NCI-H2081 treated with DMSO at 0.1 percent for 48 hours (cell line): ENCODE measurements at regions not wholly inside any gene's neighbourhood (a gene's known extent, or its start where the extent isn't known, plus 50 kb on each side); places are given as distances from the start of the nearest gene placed in this dataset.
"Not testable (repeated sequence)": the region's sequence is repeated elsewhere in the genome, so short reads cannot be mapped to it uniquely, and the experiment has no call there.

Experiments
- DNase-seq: peaks from one replicate; lab custom pipeline; 2025; lab: John Stamatoyannopoulos, UW

DNA sequence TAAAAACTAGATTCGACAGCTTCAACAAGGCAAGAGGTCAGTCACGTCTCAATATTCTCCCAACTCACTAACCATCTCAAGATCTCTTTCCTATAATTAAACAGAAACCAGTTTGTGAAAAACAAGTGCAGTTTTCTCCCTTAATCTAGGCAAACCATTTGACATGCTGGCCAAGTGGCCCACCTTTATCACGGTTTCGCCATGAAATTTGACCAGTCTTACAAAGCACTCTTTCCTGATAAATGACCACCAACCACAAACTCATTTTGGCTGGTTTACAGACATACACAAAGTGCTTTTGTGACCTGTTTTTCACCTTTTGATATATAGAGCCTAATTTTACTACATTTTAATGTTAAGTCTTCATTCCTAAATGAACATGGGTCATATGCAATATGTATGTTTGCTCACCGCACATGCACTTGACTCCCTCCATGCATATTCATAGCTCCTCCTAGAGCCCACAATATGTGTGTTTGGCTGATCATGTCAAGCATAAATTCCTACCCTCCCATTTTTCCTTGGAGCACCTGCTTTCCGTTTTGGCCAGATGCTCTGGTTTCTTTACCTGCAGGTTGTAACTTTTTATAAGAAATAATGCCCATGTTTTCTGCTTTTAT is 385.1 kb downstream of the RAD51AP2 start:
- no peak for DNase-seq

DNA sequence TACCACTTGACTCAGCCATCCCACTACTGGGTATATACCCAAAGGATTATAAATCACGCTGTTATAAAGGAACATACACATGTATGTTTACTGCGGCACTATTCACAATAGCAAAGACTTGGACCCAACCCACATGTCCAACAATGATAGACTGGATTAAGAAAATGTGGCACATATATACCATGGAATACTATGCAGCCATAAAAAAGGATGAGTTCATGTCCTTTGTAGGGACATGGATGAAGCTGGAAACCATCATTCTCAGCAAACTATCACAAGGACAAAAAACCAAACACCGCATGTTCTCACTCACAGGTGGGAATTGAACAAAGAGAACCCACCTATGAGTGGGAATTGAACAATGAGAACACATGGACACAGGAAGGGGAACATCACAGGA is 387.6 kb downstream of the RAD51AP2 start:
- not testable (repeated sequence) for DNase-seq

DNA sequence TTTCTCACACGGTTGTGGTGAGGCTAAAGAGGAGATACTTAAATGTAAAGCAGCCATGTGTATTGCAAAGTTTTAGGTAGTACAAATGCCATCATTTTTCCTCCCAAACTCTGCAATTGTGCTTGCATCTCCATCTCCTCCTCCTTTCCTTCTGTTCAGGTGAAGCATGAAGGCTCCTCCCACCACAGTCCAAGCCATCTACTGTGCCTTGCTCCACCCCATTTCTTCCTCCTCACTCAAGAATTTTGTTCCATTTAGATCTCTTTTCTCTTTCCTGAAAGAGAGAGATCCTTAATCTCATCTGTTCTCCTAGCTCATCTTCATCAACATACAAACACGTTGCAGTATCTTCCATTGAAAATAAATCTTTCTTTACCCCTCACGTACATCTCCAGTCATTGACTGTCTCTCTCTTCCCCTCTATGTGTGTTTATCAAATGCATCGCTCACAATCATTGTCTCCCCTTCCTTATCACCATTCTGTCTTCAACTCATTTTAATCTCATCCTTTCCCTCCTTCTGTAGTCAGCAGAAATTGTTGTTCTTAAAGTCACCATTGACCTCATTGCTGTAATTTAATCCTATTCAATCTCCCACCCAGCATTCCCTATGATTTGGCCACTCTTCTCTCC is 392.1 kb downstream of the RAD51AP2 start:
- no peak for DNase-seq

DNA sequence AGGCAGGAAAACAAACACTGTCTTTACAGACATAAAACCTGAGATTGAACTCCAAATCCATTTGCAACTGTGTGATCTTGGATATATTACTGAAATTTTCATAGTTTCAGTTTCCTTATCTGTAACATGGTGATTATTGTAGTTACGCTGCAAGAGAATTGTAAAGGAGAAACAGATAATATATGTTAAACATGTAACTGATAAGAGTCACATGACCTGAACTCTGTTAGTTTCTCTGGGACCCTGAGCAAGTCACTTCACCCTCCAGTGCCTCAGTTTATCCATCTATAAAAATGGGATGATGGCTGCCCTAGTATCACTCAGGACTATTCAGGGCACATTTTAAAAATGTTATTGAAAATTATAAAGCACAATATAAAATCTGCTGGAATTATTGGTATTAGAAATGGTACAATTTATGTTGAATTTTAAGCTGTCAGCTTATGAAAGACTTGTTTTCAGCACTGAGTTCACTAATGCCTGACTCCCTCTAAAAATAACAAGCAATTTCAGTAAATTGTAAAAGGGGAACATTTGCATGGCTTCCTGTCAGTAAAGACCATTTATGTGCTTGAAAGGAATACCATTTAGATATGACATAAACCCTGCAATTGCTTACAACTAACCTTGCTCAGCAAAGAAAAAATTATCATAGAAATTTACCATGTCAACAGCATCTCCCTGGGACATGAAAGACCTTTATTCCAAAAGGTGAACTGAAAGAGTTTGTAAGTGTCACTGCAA is 393.5 kb downstream of the RAD51AP2 start:
- no peak for DNase-seq

DNA sequence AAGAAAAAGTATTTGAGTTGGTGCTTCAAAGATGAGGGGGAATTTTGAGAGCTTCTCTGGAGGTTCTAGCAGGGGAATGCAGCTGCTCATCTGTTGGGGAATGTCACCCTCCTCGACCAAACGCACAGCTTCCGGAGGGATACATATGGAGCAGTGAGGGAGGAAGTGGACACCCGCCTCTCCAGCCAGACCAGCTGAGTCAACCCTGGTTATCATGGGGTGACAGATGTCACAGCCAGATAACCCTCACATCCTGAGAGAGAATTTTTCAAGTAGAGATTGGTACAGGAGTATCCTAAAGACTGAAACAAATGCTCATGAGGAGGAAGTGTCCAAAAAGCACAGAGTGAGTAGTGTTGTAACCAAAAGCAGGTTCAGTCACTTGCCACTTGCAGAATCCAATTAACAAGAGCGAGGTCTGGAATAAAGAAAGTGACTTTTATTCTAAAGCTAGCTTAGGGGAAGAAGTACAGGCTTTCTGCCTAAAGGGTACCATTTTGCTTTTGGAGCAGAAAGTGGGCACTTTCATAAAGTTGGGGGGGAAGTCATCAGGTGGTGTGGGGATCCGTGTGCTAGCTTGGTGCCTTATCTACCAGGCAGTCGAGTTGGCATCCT is 395.2 kb downstream of the RAD51AP2 start:
- DNase-seq, result no peak

DNA sequence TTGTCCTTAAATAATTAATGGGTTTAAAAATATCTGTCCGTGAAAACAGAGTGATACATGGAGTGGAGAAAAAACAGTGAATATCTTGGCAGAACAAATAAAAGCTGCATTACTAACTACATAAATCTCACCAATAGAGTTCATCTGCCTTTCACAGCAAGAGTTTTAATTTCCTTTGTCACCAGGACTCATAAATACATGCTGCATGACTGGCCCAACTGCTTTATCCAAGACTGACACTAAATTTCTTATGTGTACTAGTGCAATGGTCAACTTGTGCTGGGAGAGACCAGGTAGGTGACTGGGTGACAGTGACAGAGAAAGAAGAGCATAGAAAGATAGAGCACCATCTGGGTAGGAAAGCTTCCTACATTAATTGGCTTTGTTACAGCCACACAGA is 402.8 kb downstream of the RAD51AP2 start:
- DNase-seq, result no peak

DNA sequence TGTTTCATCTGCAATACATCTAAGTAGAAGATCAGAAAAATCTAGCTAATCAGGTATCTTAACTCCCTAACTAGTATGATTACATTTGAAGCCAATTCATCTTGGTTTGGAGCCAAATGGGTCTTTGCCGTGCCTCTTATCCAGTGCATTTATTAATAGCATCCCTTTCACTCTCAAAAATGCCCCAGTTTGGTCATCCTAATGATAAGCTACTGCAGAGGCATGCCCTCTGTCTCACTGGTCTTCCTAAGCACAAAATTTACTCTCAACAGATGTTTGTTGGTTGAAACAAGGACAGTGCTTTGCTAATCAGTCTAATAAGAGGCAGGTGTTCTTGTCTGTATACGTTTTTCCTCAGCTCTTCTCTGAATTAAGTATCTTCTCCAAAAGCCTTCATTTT is 403.2 kb downstream of the RAD51AP2 start:
- no peak for DNase-seq

DNA sequence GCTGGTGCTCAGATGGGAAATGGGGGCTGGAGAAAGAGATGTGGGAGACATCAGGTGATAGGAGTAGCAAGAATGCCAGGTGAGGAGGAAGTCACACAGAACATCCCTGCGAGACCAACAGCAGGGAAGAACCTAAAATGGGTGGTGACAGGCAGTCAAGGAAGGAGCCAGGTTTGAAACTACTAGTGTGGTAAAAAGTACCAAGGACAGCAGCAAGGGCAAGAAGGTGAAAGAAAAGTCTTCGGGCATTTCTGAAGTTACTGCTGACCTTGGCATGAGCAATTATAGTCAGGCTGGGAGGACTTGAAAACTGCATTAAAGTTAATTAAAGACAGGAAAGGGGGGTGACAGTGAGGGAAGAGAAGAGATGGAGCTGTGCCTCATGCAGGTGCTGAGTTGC is 410.4 kb downstream of the RAD51AP2 start:
- DNase-seq, result no peak

DNA sequence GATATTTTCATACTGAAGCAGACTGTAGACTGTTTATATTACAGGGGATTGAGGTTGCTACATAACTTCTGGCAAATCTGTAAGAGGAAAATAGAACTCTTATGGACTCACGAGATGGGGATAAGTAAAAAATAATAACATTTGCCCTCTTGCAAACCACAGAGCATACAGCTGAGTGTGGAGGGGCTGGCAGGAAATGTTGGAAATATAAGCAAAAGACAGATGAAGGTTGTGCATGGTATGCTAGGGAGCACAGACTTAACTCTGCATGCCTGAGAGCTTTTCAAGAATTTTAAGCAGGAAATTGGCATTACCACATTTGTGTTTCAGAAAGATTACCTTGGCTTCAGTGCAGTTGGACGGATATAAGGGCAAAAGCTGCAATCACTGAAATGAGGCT is 411.1 kb downstream of the RAD51AP2 start:
- DNase-seq, result no peak

DNA sequence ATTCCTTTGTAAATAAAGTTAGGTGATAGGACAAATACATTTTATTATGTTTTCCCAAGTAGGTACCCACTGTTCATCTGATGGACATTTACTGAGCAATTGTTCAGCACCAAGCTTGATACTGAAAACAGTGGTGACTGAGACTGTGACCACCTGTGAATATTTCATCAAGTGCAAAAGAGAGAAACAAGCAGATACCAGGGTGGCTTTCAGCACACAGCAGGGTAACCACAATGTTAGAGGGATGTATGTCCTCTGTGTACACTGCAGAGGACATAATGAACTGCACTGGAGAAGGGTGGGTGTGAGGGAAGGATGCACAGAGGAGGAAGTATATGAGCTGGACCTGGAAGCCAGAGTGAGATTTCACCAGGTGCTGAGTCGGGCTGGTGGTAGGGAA is 411.8 kb downstream of the RAD51AP2 start:
- no peak for DNase-seq

DNA sequence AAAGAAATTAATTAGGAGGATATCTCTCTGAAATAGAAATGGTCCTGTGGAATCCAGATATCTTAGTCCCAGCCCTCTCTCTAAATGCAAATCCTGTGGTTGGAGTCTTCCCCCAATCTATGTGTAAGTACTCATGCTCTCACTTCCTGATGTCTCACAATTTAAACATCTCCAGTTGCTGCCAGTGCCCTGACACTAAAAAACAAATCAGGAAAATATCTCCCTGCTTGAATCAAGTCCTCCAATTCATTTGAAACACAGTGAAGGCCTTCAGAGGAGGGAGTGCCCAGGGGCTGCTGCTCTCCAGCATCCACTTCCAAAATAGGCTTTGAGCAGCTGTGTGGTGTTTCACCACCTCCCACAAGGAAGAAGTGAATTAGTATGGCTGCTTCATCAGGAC is 413.8 kb downstream of the RAD51AP2 start:
- DNase-seq, result no peak

DNA sequence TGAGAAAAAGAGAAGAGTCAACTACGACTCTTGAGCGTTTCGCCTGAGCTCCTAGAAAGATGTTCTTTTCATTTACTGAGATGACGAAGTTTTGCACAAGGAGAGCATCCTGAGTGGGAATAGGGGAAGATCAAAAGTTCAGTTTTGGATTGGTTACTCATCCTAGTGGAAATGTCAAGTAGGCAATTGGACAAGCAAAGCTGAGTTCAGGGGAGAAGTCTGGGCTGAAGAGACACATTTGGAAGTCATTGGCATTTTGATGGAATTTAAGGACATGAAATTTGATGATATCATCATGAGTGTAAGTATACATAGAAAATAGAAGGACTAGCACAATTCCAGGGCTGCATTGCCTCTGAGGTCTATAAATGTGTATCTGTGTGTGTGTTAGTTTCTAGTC is 416.6 kb downstream of the RAD51AP2 start:
- DNase-seq, result no peak

DNA sequence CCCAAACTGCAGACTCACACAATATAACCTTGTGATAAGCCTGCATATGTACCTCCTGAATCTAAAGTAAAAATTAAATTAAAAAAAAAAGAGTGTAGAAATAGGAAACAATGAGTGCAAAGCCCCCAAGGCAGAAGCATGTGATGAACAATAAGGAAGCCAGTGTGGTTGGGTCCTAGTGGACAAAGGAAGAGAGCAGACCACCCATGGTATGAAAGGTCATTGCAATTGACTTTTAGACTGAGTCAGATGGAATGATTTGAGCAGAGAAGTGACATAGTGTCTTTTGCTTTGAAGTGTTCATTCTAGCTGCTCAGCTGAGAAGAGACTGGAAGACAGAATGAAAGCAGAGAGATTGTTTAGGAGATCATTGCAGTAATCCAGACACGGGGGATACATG is 417.1 kb downstream of the RAD51AP2 start:
- DNase-seq, result no peak

DNA sequence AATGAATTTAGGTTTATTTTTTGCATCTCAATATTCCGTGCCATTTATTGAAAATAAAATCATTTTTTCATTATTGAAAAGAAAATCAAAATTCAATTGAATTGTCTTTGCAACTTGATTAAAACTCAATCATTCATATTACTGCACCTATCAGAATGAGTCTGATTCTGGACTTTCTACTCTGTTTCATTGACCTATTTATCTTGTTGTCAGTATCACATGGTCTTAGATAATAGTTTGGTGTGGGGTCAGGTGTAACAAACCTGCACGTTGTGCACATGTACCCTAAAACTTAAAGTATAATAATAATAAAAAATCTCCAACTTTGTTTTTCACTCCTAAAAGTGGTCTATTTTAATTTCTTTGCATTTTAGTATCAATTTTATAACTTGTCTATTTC is 422.9 kb downstream of the RAD51AP2 start:
- no peak for DNase-seq

DNA sequence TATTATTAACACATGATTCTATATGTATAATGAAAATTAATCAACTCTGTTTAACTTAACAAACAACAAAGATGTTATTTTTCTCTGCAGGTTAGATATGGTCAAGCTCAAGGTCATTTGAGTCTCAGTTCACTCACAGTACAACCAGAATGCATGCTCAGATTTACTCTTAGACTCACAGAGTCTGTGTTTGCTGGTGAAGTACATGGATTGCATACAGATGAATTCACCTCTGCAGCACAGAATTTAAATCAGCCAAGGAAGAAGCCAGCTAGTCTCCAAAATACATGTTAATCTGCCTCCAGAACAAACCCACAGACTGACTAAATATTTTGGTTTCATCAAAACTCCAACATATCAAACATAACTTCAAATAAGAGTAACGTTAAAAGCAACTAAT is 424.5 kb downstream of the RAD51AP2 start:
- no peak for DNase-seq

DNA sequence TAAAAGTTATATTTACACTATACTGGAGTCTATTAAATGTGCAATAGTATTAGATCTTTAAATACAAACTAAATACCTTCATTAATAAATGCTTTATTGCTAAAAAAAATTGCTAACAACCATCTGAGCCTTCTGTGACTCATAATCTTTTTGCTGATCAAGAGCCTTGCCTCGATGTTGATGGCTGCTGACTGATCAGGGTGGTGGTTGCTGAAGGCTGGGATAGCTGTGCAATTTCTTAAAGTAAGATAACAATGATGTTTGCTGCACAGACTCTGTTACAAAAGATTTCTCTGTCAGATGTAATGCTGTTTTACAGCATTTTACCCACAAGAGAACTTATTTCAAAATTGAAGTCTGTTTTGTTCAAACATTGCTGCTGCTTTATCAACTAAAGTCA is 421.4 kb upstream of the CYRIA start:
- no peak for DNase-seq

DNA sequence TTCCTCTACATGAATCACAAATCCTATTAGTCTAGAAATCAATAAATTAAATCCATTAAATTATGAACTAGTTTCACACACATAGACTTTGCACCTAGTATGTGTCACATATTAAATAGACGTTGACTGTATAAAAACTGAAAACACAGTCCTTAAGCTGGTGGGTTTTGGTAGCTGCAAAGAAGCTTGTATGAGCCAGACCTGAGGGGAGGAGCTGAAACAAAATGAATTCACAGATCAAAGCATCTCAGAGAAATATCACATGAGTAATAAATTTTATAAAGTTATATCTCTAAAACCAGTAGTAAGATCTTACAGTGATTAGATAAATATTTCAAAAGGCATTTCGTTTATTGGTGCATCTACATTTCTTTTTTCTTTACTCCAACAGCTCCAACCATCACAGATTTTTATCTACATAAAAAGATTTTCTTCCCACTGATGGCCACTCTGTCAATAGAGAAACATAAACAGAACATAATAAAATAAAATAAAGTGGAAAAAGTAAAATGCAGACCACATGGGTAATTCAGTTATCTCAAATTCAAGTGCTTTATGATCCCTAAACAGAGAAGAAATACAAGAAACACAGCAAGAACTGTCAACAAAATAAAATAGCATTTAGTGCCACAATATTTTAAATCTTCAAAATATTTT is 420.0 kb upstream of the CYRIA start:
- no peak for DNase-seq

DNA sequence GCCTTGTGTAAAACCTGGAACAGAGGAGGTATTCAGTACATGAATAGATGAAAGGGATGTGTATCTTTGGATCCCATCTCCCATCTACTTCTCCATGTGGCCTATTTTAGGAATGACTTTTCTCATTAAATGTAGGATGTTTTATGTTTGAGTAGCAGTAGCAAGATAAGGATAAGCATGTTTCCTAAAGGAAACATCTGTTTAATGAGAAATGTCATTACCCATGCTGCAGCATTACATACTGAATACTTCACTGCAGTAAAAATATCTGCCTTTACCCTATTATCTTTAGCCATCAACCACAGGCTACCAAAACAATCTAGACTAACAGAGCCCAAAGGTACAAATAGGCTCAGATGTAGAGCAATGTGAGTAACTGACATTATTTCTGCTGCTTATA is 419.2 kb upstream of the CYRIA start:
- no peak for DNase-seq

DNA sequence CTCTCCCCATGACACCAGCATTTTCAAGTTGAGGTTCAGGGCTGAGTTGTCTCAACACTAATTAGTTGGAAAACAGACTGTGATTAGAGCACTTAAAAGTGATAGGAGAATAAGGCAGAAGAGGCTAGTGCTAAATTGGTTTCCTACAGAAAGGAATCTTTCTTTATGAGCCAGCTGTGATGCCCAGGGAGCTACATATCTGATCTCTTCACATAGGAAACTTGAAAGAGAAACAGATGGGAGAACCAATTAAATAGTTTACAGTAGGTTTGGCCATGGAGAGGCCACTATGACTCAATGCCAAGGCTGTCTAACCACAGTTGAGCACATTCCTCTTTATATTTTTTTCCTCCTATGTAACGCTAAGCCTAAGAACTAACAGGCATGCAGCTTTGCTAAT is 418.3 kb upstream of the CYRIA start:
- no peak for DNase-seq

DNA sequence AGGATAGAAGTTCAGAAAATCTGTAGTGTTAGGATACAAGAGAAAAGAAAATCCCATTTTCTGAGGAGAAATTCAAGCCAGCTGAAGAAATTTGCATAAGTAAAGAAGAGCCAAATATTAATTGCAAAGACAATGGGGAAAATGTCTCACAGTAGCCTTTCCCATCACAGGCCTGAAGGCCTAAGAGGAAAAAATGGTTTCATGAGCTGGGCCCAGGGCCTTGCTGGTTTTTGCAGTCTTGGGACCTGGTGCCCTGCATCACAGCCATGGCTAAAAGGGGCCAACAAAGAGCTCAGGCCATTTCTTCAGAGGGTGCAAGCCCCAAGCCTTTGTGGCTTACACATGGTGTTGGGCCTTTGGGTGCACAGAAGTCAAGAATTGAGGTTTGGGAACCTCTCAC is 413.6 kb upstream of the CYRIA start:
- no peak for DNase-seq

DNA sequence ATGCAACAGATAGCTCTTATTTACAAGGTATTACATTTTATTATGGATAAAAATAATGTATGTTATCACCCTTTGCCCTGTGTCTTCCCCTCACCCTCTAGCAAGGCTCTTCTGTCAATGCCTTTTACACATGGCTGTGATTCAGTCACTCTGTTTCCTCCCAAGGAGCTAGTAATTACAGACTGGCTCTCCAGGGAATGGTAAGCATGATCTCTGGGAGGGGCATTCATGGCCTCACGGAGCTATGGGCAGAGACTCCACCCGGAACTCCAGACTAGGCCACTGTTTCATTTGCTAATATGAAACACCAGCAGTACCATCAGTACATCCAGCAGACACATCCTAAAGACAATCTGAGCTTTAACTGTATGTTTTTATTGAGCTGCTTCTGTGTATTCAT is 410.9 kb upstream of the CYRIA start:
- no peak for DNase-seq

DNA sequence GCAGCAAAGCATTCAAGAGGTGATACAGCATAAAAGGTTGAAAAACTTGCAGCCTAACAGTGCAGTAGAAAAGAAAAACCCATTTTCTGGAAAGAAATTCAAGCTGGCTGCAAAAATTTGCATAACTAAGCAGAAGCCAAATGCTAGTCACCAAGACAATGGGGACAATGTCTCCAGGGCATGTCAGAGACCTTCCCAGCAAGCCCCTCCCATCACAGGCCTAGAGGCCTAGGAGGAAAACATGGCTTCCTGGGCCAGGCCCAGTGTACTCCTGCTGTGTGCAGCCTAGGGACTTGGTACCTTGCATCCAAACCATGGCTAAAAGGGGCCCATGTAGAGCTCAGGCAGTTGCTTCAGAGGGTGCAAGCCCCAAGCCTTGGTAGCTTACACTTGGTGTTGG is 405.1 kb upstream of the CYRIA start:
- DNase-seq, result no peak

DNA sequence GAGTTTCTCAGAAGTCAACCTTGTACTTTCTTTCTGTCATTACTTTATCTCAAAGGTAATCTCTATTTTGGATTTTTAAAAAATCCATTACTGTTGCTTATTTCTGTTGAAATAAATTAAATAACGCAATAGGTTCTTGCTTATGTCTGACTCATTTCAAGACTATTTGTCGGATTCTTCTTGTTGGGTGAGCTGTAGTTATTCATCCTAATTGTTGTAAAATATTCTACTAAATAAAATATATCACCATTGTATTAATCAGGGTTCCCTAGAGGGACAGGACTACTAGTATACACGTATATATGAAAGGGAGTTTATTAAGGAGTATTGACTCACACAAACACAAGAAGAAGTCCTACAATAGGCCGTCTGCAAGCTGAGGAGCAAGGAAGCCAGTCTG is 403.9 kb upstream of the CYRIA start:
- no peak for DNase-seq
